DND-41 (cell line): ENCODE measurements at regions not wholly inside any gene's neighbourhood (a gene's known extent, or its start where the extent isn't known, plus 50 kb on each side); places are given as distances from the start of the nearest gene placed in this dataset.

Experiments
- EZH2 ChIP-seq: IDR thresholded peaks from 3 replicates; pipeline ENCODE4 v1.6.1; 2012; ENCODE audit warnings: borderline replicate concordance, low read depth, mild to moderate bottlenecking, moderate library complexity, low read length, inconsistent platforms; ENCODE audit not compliant: severe bottlenecking
- TF ChIP-seq, protein P1 (sequence below): IDR thresholded peaks from 2 replicates; pipeline ENCODE4 v1.5.1; 2012; ENCODE audit warnings: borderline replicate concordance, low read length, moderate library complexity, mild to moderate bottlenecking; ENCODE audit not compliant: poor library complexity, severe bottlenecking; ENCODE audit errors: extremely low read depth

GRCh38 chr12:78418919-78419318 is 445.7 kb upstream of the SYT1 start:
- TF ChIP-seq, protein P1, sequence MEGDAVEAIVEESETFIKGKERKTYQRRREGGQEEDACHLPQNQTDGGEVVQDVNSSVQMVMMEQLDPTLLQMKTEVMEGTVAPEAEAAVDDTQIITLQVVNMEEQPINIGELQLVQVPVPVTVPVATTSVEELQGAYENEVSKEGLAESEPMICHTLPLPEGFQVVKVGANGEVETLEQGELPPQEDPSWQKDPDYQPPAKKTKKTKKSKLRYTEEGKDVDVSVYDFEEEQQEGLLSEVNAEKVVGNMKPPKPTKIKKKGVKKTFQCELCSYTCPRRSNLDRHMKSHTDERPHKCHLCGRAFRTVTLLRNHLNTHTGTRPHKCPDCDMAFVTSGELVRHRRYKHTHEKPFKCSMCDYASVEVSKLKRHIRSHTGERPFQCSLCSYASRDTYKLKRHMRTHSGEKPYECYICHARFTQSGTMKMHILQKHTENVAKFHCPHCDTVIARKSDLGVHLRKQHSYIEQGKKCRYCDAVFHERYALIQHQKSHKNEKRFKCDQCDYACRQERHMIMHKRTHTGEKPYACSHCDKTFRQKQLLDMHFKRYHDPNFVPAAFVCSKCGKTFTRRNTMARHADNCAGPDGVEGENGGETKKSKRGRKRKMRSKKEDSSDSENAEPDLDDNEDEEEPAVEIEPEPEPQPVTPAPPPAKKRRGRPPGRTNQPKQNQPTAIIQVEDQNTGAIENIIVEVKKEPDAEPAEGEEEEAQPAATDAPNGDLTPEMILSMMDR: no peak
- TF ChIP-seq EZH2: no peak
